ENCODE measurements at regions not wholly inside any gene's neighbourhood (a gene's known extent, or its start where the extent isn't known, plus 50 kb on each side); places are given as distances from the start of the nearest gene placed in this dataset.
A peak's percentile ranks its signal among the peaks of the same experiment; 100 is the strongest.

DNA sequence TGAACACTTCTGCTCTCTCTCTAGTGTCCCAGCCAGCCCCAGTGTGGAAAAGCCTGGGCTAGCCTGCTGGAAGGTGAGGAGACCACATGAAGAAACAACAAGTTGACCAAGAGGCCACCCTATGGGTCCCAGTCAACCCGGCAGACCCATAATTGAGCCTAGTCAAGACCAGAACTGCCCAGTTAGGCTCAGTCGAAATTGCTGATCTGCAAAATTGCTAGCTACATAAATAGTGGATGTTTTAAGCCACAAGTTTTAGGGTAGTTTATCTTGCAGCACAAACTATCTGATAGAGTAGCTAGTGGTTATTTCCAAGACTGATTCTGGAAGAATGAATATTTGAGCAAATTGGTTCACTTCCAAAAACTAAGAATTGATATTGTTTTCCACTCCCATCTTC, 82.3 kb upstream of the CCDC112 start:
- no peak overlapping the region for H3K4me3 ChIP-seq
- TF ChIP-seq POLR2AphosphoS5 (IDR thresholded peaks at IDR 0.05) (no peak), CTCF (IDR thresholded peaks at IDR 0.05) (no peak), POLR2A (IDR thresholded peaks at IDR 0.05) (no peak), EP300 (IDR thresholded peaks at IDR 0.05) (no peak)
- no peak overlapping the region for H3K27ac ChIP-seq
- ATAC-seq (ENCODE audit: low FRiP score in 2 of 2) (no peak), DNase-seq (no peak)
- H3K4me1 ChIP-seq, result peaks cover 0 to 7% (median 0%) of the 10 kb centered on the region in 4 donors
- H3K27me3 ChIP-seq, result no peaks in the 10 kb centered on the region
- no peaks in the 10 kb centered on the region for H3K36me3 ChIP-seq
- no peaks in the 10 kb centered on the region for H3K9me3 ChIP-seq
- 91% methylated on average over 2 of the region's 2 CpGs; no CpG with 5 or more reads in 1 of the 2 donors for WGBS, 2 donors

GRCh38 chr5:115377468-115378217, 81.2 kb upstream of the CCDC112 start:
- Histone ChIP-seq H3K27ac (no peak overlapping the region), H3K4me3 (no peak overlapping the region), H3K27me3 (no peaks in the 10 kb centered on the region), H3K36me3 (no peaks in the 10 kb centered on the region), H3K4me1 (peaks cover 0 to 7% (median 0%) of the 10 kb centered on the region in 4 donors), H3K9me3 (no peaks in the 10 kb centered on the region)
- no peak for TF ChIP-seq POLR2A (IDR thresholded peaks at IDR 0.05)
- peak in 3 of 6 experiments; percentile 21 to 38 (median 30) for TF ChIP-seq CTCF (IDR thresholded peaks at IDR 0.05)
- 63 to 79% methylated on average over 4 of the region's 4 CpGs for WGBS, 2 donors
- ATAC-seq (ENCODE audit: low FRiP score in 2 of 2), result peak in 1 of 2 donors; percentile 82
- no peak for DNase-seq

DNA sequence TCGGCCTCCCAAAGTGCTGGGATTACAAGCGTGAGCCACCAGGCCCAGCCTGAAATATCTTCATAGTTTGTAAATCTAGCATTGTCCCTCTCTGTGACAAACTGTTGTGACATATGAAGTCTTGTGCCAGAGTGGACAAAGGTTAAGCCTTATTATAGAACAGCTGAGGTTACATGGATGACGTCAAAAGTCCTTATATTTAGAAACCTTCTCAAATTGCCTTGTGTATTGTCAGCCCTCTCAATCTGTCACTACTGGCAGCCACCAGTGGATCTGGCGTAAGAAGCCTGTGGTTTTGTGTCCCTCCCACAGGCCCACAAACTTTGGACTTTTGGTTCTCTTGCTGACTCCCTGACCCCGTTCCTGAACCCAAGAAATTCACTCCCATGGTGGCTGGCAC, 79.4 kb upstream of the CCDC112 start:
- no peaks in the 10 kb centered on the region for H3K9me3 ChIP-seq
- H3K27me3 ChIP-seq, result no peaks in the 10 kb centered on the region
- no peaks in the 10 kb centered on the region for H3K36me3 ChIP-seq
- H3K4me3 ChIP-seq, result no peak overlapping the region
- DNase-seq (peak in 1 of 2 donors; percentile 35), ATAC-seq (ENCODE audit: low FRiP score in 2 of 2) (peak in 1 of 2 donors; percentile 24)
- H3K4me1 ChIP-seq, result peaks cover 0 to 7% (median 0%) of the 10 kb centered on the region in 4 donors
- peak in 2 of 4 donors; percentile 32 to 87 for TF ChIP-seq EP300 (IDR thresholded peaks at IDR 0.05)
- TF ChIP-seq POLR2AphosphoS5 (IDR thresholded peaks at IDR 0.05), result peak; percentile 33 to 41
- no peak for TF ChIP-seq CTCF (IDR thresholded peaks at IDR 0.05)
- no peak for TF ChIP-seq POLR2A (IDR thresholded peaks at IDR 0.05)
- 77 to 83% methylated on average over 5 of the region's 5 CpGs for WGBS, 2 donors
- no peak overlapping the region for H3K27ac ChIP-seq

GRCh38 chr5:115374057-115374775, 77.8 kb upstream of the CCDC112 start:
- Histone ChIP-seq H3K4me3 (no peak overlapping the region), H3K9me3 (no peaks in the 10 kb centered on the region), H3K36me3 (no peaks in the 10 kb centered on the region), H3K4me1 (peaks cover 0 to 7% (median 0%) of the 10 kb centered on the region in 4 donors), H3K27ac (no peak overlapping the region), H3K27me3 (no peaks in the 10 kb centered on the region)
- 76 to 77% methylated on average over 3 of the region's 3 CpGs for WGBS, 2 donors
- peak in 2 of 6 experiments; percentile 13 to 22 for TF ChIP-seq CTCF (IDR thresholded peaks at IDR 0.05)
- no peak for TF ChIP-seq POLR2A (IDR thresholded peaks at IDR 0.05)
- DNase-seq (peak in 1 of 2 donors; percentile 40), ATAC-seq (ENCODE audit: low FRiP score in 2 of 2) (peak in 1 of 2 donors; percentile 28)

All from upper lobe of left lung (tissue), 6 donors.